GM06990 (cell line): ENCODE measurements at regions not wholly inside any gene's neighbourhood (a gene's known extent, or its start where the extent isn't known, plus 50 kb on each side); places are given as distances from the start of the nearest gene placed in this dataset.

Source experiments
- DNase-seq: peaks from one replicate; pipeline ENCODE4 v3.0.0-alpha.2; 2011; ENCODE audit not compliant: insufficient read length; ENCODE audit errors: extremely low read depth
- H3K27me3 ChIP-seq: replicated peaks from 2 replicates; pipeline ENCODE4 v1.6.0; 2011; ENCODE audit warnings: low read length; ENCODE audit not compliant: control insufficient read depth, insufficient read depth
- H3K36me3 ChIP-seq: 2 replicates; pipeline ENCODE4 v1.5.1; 2011; ENCODE audit warnings: low read length; ENCODE audit not compliant: control insufficient read depth, insufficient read depth
- H3K4me3 ChIP-seq: replicated peaks from 2 replicates; pipeline ENCODE4 v1.5.1; 2011; ENCODE audit warnings: low read depth, mild to moderate bottlenecking, control low read depth, low read length
- CTCF ChIP-seq: IDR thresholded peaks from 2 replicates; pipeline ENCODE4 v1.5.1; 2011; ENCODE audit warnings: low read length, control low read depth, mild to moderate bottlenecking, inconsistent platforms; ENCODE audit not compliant: insufficient read depth, poor library complexity, severe bottlenecking

GRCh38 chr15:38614621-38615020 lies 50.0 kb upstream of the RASGRP1 start:
- no peaks in the 10 kb centered on the region for H3K36me3 ChIP-seq
- no peak for TF ChIP-seq CTCF
- no peak for DNase-seq
- no peak overlapping the region for H3K4me3 ChIP-seq
- H3K27me3 ChIP-seq = no peaks in the 10 kb centered on the region

GRCh38 chr15:38617831-38618230 lies 53.2 kb upstream of the RASGRP1 start:
- no peak for TF ChIP-seq CTCF
- DNase-seq = no peak
- Histone ChIP-seq H3K27me3 (no peaks in the 10 kb centered on the region), H3K36me3 (no peaks in the 10 kb centered on the region), H3K4me3 (no peak overlapping the region)

- Histone ChIP-seq H3K27me3 (no peaks in the 10 kb centered on the region), H3K4me3 (no peak overlapping the region), H3K36me3 (no peaks in the 10 kb centered on the region)
- TF ChIP-seq CTCF = no peak
- no peak for DNase-seq
These were observed 53.8 kb upstream of the RASGRP1 start for GRCh38 chr15:38618242-38618955.

GRCh38 chr15:38620098-38620497 lies 55.5 kb upstream of the RASGRP1 start:
- DNase-seq = no peak
- H3K36me3 ChIP-seq = no peaks in the 10 kb centered on the region
- no peaks in the 10 kb centered on the region for H3K27me3 ChIP-seq
- TF ChIP-seq CTCF = no peak
- H3K4me3 ChIP-seq = no peak overlapping the region

- no peak overlapping the region for H3K4me3 ChIP-seq
- no peaks in the 10 kb centered on the region for H3K27me3 ChIP-seq
- no peak for TF ChIP-seq CTCF
- no peak for DNase-seq
- H3K36me3 ChIP-seq = no peaks in the 10 kb centered on the region
These were observed 56.4 kb upstream of the RASGRP1 start for GRCh38 chr15:38620851-38621594.
